NCI-H2107 treated with DMSO at 0.1 percent for 48 hours (cell line): ENCODE measurements at regions not wholly inside any gene's neighbourhood (a gene's known extent, or its start where the extent isn't known, plus 50 kb on each side); places are given as distances from the start of the nearest gene placed in this dataset.
"Not testable (repeated sequence)": the region's sequence is repeated elsewhere in the genome, so short reads cannot be mapped to it uniquely, and the experiment has no call there.

Experiments used
- DNase-seq: peaks from one replicate; lab custom pipeline; 2025; ENCODE audit not compliant: unreplicated experiment; lab: John Stamatoyannopoulos, UW

DNA sequence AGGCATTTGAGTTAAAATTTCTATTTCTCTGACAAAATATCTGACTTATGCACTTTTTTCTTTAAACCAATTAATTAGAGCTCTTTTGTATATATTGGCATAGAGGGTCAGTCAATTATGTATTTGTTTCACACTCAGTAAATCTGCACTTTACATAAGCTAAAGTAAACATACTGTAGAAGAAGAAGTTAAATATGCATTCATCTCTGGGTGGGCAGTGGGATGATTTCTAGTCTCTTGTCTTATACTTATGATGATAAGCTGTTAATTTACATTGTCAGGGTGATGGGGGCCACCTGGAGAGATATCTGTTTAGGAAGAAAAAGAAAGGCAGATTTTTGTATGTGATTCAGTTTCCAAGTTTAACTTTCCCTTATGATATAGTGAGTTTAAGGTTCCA, 330.8 kb downstream of the IPO8 start:
- no peak for DNase-seq

DNA sequence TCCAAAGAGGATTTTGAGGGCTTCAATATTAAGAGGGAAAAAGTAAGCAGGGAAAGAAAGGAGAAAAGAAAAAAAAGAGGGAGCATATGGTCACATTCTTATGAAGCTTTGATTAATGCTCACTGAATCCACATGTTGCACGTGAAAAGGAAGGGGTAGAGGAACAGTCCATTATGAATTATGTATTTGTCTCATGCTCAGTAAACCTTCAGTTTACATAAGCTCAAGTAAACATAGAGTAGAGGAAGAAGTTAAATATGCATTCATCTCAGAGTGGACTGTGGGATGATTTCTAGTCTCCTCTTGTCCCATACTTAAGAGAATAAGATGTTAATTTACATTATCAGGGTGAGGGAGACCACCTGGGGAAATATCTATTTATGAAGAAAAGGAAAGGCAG, 334.5 kb downstream of the IPO8 start:
- no peak for DNase-seq

DNA sequence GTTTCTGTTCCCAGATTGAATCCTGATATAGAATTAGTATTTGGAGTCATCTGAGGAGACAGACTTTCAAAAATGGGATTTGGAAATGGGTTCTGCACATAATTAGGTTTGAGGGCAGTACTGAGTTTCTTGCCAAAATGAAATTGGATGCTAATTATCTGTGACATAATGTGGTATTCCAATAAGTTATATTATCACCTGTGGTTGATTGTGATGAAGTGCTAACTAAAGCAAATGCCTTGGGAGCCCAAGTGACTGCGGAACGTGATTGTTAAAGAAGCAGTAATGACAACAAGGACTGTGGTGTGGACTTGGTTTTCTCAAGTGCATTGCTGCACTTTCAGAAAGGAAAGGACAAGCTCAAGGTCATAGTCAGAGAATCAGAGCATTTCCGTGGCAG, 337.0 kb downstream of the IPO8 start:
- no peak for DNase-seq

DNA sequence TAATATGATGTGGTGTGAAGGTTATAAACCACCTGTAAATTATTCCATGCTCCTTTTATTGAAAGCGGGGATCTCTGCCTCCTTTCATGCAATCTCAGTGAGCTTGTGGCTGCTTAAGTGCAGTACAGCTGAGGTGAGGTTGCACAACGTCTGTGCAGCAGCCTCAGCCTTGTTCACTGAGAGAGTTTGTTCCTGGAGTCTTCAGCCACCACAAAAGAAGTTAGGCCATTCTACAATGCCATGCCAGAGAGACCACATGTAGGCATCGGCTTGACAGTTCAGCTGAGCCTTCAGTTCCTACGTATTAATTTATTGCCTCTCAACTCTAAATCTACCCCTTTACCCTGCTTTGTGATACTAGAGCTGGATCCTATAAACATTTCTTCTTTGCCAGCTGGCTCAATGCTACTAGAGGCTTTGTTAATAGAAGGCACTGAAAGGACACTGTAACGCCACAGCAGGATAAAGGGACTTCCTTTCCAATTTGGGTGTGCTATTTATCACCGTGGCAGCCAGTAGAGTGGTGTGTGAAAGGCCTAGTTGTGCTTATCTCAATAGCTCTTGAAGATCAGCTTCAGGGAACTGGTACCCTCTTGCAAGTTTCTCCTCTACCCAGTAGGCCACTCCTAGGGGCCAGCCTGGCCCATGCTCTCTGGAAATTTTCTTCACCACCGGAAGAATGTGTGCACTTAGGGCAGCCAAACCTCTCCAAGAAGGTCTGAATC, 337.7 kb downstream of the IPO8 start:
- no peak for DNase-seq

DNA sequence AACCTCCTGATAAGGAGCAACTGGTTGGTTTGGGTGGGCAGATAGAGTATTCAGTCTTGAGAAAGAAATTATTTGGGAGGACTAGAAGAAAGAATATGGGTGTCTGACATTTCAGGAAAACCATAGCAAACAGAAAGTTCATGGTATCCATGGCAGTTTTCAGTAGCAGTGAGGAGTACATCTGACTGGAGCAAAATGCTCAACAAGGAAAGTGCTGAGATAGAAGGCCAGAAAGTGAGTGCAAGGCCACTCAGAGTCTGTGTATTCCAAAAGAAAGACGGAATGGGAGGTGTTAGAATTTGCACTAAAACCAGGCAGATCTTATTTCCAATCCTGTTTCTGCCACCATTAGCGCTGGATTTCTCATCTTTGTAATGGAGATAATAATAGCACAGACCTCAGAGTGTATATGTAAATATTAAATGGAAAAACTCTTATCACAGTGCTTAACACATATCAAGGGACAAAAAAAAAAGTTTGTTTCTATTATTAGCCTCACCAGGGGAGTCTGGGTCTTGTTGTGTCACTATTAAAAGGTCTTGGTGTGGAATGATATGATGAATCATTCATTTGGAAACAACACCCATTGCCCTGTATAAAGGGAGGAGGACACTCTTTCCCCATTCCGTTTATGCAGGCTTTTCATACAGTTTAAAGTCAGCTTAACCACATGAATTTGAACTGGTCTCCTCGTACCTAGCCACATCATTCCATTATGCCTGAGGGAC, 349.8 kb downstream of the IPO8 start:
- DNase-seq, result no peak

DNA sequence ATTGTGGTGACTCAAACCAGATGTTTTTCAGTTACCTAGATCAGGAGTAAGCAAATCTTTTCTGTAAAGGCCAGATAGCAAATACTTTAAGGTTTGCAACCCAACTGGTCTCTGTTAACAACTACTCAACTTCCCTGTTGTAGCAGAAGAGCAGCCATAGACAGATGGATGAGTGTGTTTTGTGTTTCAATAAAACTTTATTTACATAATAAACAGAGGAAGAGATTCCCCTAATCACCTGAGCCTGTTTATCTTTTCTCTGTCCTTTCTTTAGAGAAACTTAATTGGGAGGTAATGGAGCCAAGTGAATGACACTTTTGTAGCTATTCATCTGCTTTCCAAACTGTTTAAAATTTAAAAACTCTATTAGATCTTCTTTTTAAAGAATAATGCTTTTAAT, 365.1 kb downstream of the IPO8 start:
- no peak for DNase-seq

DNA sequence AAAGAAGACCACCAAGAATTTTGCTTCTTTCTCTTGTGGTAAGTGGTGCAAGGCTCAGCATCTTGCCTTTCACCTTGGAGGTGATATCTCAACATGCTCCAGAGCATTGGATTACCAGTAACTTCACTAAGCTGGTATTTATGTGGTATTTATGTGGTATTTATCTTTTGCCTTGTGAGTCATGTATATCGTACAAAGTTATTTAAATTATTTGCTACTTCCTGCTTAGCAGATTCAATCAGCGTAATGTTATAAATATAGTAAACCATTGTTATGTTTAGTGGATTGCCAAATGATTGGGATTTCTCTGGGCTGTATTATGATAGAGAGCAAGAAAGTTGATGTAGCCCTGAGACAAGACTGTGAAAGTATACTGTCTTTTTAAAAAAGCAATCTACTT, 366.4 kb downstream of the IPO8 start:
- no peak for DNase-seq

DNA sequence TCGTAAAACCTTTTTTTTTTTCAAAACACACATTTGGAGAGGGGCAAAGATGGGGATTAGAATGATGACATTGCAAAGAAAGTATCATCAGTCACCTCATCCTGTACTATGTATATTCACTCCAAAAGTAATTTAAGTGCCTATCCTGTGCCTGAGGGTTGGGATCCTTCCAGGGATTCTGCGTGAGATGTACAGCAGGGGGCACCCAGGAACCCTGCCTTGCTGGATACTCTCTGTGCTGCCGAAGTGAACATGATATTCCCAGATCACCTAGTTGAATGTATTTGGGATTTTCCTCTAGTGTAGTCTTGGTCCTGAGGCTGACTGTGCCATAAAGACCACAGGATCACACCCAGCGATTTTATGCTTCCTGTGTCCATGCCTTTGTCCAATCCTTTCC, 372.7 kb downstream of the IPO8 start:
- no peak for DNase-seq

DNA sequence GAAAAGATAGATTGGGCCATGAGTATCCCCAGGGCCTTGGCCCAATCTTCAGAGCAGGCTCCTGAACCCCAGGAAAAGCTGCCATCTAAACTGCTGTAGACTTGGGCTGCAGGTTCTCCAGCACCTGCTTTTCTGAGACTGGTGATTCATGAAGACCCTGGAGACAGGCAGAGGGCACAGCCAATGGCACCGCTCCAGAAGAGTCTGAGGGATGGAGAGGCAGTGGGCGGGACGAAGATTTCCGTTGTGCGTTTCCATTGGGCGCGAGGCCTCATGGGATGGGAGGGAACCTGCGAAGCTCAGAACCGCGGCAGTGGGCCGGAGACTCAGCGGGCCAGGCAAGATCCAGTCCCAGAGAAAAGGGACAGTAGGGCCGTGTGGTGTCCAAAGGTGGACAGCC, 375.1 kb downstream of the IPO8 start:
- no peak for DNase-seq

DNA sequence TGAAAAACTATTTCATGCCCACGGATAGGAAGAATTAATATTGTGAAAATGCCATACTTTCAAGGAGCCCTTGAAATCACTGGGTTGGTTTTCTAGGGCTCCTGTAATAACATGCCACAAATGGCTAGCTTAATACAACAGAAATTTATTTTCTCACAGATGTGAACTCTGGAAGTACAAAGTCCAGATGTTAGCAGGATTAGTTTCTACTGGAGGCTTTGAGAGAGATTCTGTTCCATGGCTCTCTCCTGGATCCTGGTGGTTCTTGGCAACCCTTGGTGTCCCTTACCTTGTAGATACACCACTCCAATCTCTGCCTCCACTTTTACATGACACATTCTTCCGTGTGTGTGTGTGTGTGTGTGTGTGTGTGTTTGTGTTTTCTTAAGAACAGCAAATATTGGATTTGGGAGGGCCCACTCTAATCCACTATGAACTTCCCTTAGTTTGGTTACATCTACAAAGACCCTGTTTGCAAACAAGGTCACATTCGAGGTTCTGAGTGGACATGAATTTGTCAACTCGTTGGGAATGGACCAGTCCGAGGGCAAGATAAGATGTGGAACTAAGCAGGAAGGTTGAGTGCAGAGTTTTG, 381.1 kb downstream of the IPO8 start:
- DNase-seq, result no peak

DNA sequence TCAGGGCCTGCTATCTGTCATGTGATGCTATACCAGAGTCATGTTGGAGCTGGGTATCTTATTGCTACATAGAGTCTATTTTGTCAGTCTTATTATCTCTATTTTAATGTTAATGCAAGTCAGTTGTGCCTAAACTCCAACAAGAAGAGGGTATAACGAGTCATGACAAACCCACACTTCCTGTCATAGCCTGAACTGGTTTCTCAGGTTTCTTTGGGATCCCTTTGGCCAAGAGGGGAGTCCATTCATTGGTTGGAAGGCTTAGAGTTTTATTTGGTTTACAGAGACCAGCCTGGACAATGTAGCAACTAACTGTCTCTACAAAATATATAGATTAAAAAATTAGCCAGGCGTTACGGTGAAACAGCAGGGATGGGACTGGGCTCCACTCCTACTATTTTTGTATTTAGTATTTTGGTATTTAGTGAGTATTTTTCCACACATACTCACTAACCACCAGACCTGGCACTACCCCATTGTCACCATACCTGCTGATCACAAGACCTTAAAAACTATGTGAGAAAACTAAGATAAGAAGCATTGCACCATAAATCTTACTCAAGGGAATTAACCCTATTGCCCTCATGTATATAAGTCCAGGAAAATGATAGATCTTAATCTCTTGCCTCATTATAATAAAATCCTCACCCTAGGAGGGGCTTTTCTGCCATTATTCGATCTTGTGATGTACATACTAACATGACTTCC, 387.5 kb downstream of the IPO8 start:
- no peak for DNase-seq

DNA sequence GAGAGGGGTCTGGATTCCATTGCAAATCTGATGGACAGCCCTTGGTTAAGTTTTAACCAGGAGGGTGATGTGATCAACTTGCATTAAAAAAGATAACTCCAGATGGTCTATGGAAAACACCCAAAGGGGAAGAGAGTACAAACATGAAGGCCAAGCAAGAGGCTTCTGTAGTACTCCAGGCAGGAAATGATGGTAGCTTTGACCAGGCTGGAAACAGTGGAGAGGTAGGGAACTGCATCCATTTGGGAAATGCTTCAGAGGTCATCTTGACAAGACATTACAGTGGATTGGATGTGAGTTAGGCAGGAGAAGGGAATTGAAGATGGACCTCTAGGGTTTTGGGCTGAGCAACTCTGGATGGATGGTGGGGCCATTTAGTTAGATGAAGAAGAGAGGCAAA, 391.1 kb downstream of the IPO8 start:
- DNase-seq, result no peak

DNA sequence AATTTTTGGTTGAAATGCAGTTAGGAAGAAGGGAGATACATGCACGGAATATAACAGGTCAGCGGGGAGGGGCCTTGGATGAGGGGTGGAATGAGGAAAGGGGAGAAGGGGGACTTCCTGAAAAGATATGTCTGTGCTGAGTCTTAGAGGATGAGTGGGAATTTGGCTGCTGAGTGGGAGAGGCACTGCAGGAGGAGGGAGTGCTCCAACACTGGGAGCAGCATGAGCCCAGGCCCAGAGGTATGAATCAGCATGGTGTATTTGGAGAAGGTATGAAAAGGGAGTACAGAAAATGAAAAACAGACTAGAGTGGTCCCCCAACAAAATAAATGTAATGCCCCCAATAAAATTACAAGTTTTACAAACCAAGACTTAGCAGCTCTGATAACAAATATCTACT, 394.4 kb downstream of the IPO8 start:
- DNase-seq, result no peak

DNA sequence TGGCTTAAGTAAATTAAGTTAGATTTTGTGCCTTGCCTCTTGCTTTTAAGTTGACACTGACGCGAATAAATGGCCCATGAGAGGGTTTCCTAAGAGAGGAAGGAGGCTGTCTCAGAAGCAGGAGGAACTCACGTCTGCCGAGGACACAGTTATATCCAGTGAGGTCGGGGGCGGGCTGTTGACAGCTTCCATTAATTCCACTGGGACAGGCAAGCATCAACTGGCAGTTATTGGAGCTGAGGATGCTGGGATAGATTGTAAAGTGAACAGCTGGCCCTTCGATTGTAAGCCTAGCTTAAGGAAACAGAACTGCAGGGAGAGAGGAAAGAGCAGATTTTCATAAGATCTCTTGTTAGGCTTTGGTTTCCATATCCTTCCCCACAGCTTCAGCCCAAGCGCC, 399.2 kb downstream of the IPO8 start:
- no peak for DNase-seq

DNA sequence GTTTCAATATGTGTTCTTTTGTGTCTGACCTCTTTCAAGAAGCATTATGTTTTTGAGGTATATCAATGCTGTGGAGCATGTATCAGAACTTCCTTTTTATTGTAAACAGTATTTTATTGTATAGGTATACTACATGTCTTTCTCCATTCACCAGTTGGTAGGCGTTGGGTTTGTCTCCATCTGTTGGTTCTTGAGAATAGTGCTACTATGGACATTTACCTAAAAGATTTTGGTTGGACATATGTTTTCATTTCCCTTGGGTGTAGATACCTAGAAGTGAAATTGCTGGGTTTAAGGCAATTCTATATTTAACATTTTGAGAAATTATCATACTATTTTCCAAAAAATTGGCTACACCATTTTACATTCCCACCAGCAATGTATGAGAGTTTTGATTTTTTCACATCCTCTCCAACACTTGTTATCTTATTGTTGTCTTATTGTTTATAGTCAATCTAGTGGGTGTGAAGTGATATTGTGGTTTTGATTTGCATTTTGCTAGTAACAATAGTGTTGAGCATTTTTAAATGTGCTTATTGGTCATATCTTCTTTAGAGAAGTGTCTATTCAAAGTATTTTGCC, 409.2 kb downstream of the IPO8 start:
- peak; percentile 51 for DNase-seq

DNA sequence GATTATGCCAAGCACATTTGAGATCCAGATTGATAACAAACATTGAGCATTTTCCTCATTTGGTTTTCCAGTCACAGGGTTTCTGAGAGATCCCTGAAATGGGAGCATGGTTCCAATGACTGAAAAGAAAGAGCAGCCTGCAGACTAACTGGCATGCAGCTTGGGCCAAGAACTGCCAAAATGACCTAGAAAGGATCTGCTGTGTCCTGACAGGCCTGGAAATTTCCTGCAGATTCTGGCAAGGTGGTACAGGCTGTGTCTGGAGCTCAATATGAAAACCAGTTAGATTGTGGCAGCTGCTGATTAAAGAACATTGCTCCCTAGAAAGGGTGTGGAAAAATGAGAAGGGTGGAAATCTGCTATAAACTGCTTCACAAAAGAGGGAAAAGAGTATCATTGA, 417.3 kb downstream of the IPO8 start:
- DNase-seq, result no peak

DNA sequence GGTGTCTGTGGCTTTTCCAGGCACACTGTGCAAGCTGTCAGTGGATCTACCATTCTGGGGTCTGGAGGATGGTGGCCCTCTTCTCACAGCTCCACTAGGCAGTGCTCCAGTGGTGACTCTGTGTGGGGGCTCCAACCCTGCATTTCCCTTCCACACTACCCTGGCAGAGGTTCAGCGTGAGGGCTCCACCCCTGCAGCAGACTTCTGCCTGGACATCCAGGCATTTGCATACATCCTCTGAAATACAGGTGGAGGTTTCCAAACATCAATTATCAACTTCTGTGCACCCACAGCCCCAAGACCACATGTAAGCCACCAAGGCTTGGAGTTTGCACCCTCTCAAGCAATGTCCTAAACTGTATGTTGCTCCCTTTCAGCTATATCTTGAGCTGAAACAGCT, 423.2 kb downstream of the IPO8 start:
- not testable (repeated sequence) for DNase-seq

DNA sequence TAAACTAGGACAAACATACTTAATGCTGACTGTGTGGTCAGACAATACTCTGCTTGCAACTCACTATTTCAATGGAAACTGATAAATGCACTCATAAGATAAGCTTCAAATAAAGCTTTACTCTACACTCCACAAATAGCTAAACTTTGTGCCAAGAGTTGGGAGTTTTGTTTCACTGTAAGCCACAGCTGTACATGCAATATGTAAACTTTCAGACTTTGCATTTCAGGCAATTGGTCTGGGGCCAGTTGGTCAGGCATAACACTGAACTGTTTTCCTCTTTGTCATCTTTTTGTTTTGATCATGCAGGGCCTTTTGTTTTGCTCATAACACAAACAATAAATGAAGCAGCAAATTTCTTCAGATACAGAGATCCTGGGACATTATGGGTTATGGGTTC, 426.2 kb downstream of the IPO8 start:
- DNase-seq, result no peak

DNA sequence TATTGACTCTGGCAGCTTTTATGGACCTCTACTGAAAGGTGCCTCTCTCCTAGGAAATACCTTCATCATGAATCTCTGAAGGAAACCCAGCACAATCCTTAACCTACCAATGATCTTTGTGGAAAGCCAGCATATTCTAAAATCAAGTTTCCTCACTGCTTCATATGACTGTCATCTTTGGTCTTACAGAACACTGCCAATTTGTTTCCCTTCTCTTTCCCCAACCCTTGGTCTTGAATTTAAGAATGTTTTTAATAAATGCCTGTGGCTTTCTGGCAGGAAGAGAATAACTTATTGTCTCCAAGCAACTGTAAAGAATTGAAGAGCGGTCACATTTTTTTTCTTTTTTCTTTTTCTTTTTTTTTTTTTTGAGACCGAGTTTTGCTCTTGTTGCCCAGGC, 427.6 kb downstream of the IPO8 start:
- DNase-seq, result no peak

DNA sequence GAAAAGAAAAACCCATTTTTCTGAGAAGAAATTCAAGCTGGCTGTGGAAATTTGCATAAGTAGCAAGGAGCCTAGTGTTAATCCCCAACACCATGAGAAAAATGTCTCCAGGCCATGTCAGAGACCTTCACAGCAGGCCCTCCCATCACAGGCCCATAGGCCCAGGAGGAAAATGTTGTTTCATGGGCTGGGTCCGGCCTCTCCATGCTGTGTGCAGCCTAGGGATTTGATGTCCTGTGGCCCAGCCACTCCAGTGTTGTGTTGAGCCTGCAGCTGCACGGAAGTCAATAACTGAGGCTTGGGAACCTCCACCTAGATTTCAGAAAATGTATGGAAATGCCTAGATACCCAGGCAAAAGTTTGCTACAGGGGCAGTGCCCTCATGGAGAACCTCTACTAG, 432.2 kb downstream of the IPO8 start:
- DNase-seq, result no peak

DNA sequence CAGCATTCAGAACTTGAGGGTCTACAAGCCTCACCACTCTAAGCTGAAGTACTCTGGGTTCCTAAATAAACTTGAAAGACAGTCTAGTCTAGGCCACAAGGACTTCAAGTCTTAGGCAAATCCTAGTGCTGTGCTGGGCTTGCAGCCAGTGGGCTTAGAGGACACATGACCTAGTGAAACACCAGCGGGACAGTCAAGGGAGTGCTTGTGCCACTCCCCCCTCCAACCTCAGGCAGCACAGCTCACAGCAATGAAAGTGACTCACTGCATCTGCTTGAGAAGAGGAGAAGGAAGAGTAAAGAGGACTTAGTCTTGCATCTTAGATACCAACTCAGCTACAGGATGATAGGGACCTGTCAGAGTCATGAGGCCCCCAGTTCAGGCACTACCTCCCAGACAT, 438.1 kb downstream of the IPO8 start:
- DNase-seq, result no peak

DNA sequence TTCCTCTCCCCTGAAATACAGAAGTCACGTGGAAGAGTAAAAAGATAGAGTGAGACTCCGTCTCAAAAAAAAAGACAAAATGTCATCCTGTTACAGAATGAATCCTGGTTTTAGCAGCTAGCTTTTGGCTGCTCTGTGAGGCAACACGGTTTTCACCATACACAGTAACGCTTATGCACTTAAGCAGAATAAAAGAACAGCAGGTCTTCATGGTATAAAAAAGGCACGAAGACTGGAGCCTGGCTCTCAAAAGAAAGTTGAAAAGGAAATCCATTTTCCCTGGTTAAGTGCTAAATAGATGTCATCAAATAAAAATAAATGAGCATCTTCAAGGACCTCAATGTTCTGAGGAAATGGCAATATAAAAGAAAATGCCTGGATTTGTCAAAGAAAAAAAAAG, 444.1 kb downstream of the IPO8 start:
- DNase-seq, result no peak
